Osteoblast (primary cell): ENCODE measurements at regions not wholly inside any gene's neighbourhood (a gene's known extent, or its start where the extent isn't known, plus 50 kb on each side); places are given as distances from the start of the nearest gene placed in this dataset.

Experiments used
- DNase-seq: peaks from one replicate; pipeline ENCODE4 v3.0.0; 2011; ENCODE audit warnings: low spot score, mixed read lengths; ENCODE audit not compliant: insufficient read length; ENCODE audit errors: missing footprints
- H2AFZ ChIP-seq: 2 replicates; pipeline ENCODE4 v1.6.0; 2011; ENCODE audit warnings: mild to moderate bottlenecking, low read length
- H3K27ac ChIP-seq: 2 replicates; pipeline ENCODE4 v1.5.1; 2011; ENCODE audit warnings: mild to moderate bottlenecking, low read depth, low read length, moderate library complexity
- H3K27me3 ChIP-seq: 2 replicates; pipeline ENCODE4 v1.6.0; 2012; ENCODE audit warnings: mild to moderate bottlenecking, control low read depth, inconsistent platforms, low read length, moderate library complexity; ENCODE audit not compliant: insufficient read depth
- H3K36me3 ChIP-seq: 2 replicates; pipeline ENCODE4 v1.5.1; 2011; ENCODE audit warnings: mild to moderate bottlenecking, low read length, control low read depth, moderate library complexity; ENCODE audit not compliant: insufficient read depth
- H3K4me1 ChIP-seq: 2 replicates; pipeline ENCODE4 v1.5.1; 2011; ENCODE audit warnings: mild to moderate bottlenecking, low read length, control low read depth, moderate library complexity; ENCODE audit not compliant: insufficient read depth
- H3K4me2 ChIP-seq: 2 replicates; pipeline ENCODE4 v1.6.0; 2011; ENCODE audit warnings: mild to moderate bottlenecking, low read length; ENCODE audit not compliant: insufficient read depth
- H3K4me3 ChIP-seq: fragments of 200-600 bp; sonication (generic); 3 replicates; pipeline ENCODE4 v1.5.1; 2012; ENCODE audit warnings: mild to moderate bottlenecking, low read length, inconsistent platforms; ENCODE audit not compliant: insufficient read depth
- H3K79me2 ChIP-seq: 2 replicates; pipeline ENCODE4 v1.6.0; 2012; ENCODE audit warnings: mild to moderate bottlenecking, low read length, control low read depth, inconsistent platforms; ENCODE audit not compliant: insufficient read depth
- H3K9me3 ChIP-seq: 2 replicates; pipeline ENCODE4 v1.5.1; 2011; ENCODE audit warnings: low read depth, low read length, control low read depth
- H4K20me1 ChIP-seq: 2 replicates; pipeline ENCODE4 v1.6.0; 2012; ENCODE audit warnings: mild to moderate bottlenecking, low read length, control low read depth; ENCODE audit not compliant: insufficient read depth
- TF ChIP-seq, protein P1 (sequence below): IDR thresholded peaks from 2 replicates; pipeline ENCODE4 v1.5.1; 2011; ENCODE audit warnings: mild to moderate bottlenecking, low read depth, low read length, moderate library complexity; ENCODE audit errors: extremely low read depth

GRCh38 chr4:24464566-24464965, 119.8 kb downstream of the DHX15 start:
- Histone ChIP-seq H3K9me3 (no peaks in the 10 kb centered on the region), H3K79me2 (no peaks in the 10 kb centered on the region), H3K36me3 (no peaks in the 10 kb centered on the region), H3K4me2 (no peak overlapping the region), H3K27me3 (peaks cover 37% of the 10 kb centered on the region), H2AFZ (no peak overlapping the region), H3K4me1 (peaks cover 2% of the 10 kb centered on the region), H3K4me3 (no peak overlapping the region), H4K20me1 (no peaks in the 10 kb centered on the region), H3K27ac (no peak overlapping the region)
- TF ChIP-seq, protein P1, sequence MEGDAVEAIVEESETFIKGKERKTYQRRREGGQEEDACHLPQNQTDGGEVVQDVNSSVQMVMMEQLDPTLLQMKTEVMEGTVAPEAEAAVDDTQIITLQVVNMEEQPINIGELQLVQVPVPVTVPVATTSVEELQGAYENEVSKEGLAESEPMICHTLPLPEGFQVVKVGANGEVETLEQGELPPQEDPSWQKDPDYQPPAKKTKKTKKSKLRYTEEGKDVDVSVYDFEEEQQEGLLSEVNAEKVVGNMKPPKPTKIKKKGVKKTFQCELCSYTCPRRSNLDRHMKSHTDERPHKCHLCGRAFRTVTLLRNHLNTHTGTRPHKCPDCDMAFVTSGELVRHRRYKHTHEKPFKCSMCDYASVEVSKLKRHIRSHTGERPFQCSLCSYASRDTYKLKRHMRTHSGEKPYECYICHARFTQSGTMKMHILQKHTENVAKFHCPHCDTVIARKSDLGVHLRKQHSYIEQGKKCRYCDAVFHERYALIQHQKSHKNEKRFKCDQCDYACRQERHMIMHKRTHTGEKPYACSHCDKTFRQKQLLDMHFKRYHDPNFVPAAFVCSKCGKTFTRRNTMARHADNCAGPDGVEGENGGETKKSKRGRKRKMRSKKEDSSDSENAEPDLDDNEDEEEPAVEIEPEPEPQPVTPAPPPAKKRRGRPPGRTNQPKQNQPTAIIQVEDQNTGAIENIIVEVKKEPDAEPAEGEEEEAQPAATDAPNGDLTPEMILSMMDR, result no peak
- DNase-seq, result no peak

DNA sequence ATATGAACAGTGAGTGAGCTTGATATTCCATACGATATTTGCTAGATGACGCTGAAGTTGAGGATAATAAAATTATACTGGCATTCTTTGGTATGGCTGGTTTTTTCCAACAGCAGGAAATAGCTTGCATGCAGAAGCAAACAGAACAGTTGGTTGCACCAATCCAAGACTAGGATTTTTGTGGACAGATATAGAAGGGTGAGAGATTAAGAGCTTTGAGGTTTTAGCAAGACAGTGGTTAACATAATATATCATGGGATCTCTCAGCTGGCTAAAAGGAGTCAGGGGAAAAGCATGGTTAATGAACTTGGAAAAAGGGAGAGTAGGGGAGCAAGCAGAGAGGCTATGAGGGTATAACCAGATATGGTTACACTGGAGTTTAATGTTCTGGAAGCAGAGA, 127.9 kb downstream of the DHX15 start:
- H3K9me3 ChIP-seq, result no peaks in the 10 kb centered on the region
- H4K20me1 ChIP-seq, result no peaks in the 10 kb centered on the region
- TF ChIP-seq, protein P1, result no peak
- H2AFZ ChIP-seq, result no peak overlapping the region
- H3K27ac ChIP-seq, result no peak overlapping the region
- no peak overlapping the region for H3K4me3 ChIP-seq
- H3K79me2 ChIP-seq, result no peaks in the 10 kb centered on the region
- H3K36me3 ChIP-seq, result no peaks in the 10 kb centered on the region
- no peaks in the 10 kb centered on the region for H3K27me3 ChIP-seq
- H3K4me2 ChIP-seq, result no peak overlapping the region
- DNase-seq, result no peak
- no peaks in the 10 kb centered on the region for H3K4me1 ChIP-seq

- Histone ChIP-seq H3K4me1 (no peaks in the 10 kb centered on the region), H3K79me2 (no peaks in the 10 kb centered on the region), H4K20me1 (no peaks in the 10 kb centered on the region), H3K4me2 (no peak overlapping the region), H2AFZ (no peak overlapping the region), H3K9me3 (no peaks in the 10 kb centered on the region), H3K27ac (no peak overlapping the region), H3K36me3 (no peaks in the 10 kb centered on the region), H3K27me3 (no peaks in the 10 kb centered on the region), H3K4me3 (no peak overlapping the region)
- TF ChIP-seq, protein P1, result no peak
- DNase-seq, result no peak
These were observed 130.4 kb downstream of the DHX15 start for GRCh38 chr4:24453951-24454350.

- Histone ChIP-seq H3K4me2 (no peak overlapping the region), H3K4me3 (no peak overlapping the region), H2AFZ (no peak overlapping the region), H3K27ac (no peak overlapping the region), H3K4me1 (no peaks in the 10 kb centered on the region), H3K27me3 (no peaks in the 10 kb centered on the region), H3K36me3 (no peaks in the 10 kb centered on the region), H3K9me3 (no peaks in the 10 kb centered on the region), H4K20me1 (no peaks in the 10 kb centered on the region), H3K79me2 (no peaks in the 10 kb centered on the region)
- TF ChIP-seq, protein P1, result no peak
- no peak for DNase-seq
These were observed 132.5 kb downstream of the DHX15 start for GRCh38 chr4:24451870-24452269.
